Activated T-cell treated with anti-CD3 and anti-CD28 coated beads for 24 hours (primary cell): ENCODE measurements at regions not wholly inside any gene's neighbourhood (a gene's known extent, or its start where the extent isn't known, plus 50 kb on each side); places are given as distances from the start of the nearest gene placed in this dataset.

Experiments
- DNase-seq: peaks from one replicate; pipeline ENCODE4 v3.0.0-alpha.2; 2020; ENCODE audit warnings: low read depth

- DNase-seq, result no peak
Observed at GRCh38 chr2:146873056-146873455, 971.8 kb upstream of the ACVR2A start.

GRCh38 chr2:146870691-146871090 is 974.1 kb upstream of the ACVR2A start:
- DNase-seq, result no peak

- no peak for DNase-seq
Observed at GRCh38 chr2:146869328-146869727, 975.5 kb upstream of the ACVR2A start.

GRCh38 chr2:146868051-146868450 is 976.8 kb upstream of the ACVR2A start:
- no peak for DNase-seq

GRCh38 chr2:146867477-146867986 is 977.3 kb upstream of the ACVR2A start:
- DNase-seq, result no peak

GRCh38 chr2:146853741-146854444 is 990.9 kb upstream of the ACVR2A start:
- DNase-seq, result no peak

- DNase-seq, result no peak
Observed at GRCh38 chr2:146852661-146853060, 992.2 kb upstream of the ACVR2A start.

- no peak for DNase-seq
Observed at GRCh38 chr2:146850746-146851145, 994.1 kb upstream of the ACVR2A start.

GRCh38 chr2:146847846-146848245 is 997.0 kb upstream of the ACVR2A start:
- DNase-seq, result no peak

- DNase-seq, result no peak
Observed at GRCh38 chr2:146844226-146844990, 1000.4 kb upstream of the ACVR2A start.

- DNase-seq, result no peak
Observed at GRCh38 chr2:146837857-146838256, 1007.0 kb upstream of the ACVR2A start.

GRCh38 chr2:146826388-146826787 is 1018.4 kb upstream of the ACVR2A start:
- no peak for DNase-seq

GRCh38 chr2:146821836-146822316 is 1023.0 kb upstream of the ACVR2A start:
- DNase-seq, result no peak

GRCh38 chr2:146820672-146821071 is 1024.2 kb upstream of the ACVR2A start:
- DNase-seq, result no peak

GRCh38 chr2:146818122-146818521 is 1026.7 kb upstream of the ACVR2A start:
- no peak for DNase-seq

- DNase-seq, result no peak
Observed at GRCh38 chr2:146817613-146818012, 1027.2 kb upstream of the ACVR2A start.

GRCh38 chr2:146814971-146815370 is 1029.9 kb upstream of the ACVR2A start:
- DNase-seq, result no peak

GRCh38 chr2:146807568-146808168 is 1037.2 kb upstream of the ACVR2A start:
- DNase-seq, result no peak

GRCh38 chr2:146806364-146807005 is 1038.3 kb upstream of the ACVR2A start:
- DNase-seq, result no peak

GRCh38 chr2:146804288-146804687 is 1040.5 kb upstream of the ACVR2A start:
- no peak for DNase-seq

GRCh38 chr2:146801886-146802285 is 1042.9 kb upstream of the ACVR2A start:
- DNase-seq, result no peak

GRCh38 chr2:146786396-146786795 is 1058.4 kb upstream of the ACVR2A start:
- DNase-seq, result no peak
